VCaP (cell line): ENCODE measurements at regions not wholly inside any gene's neighbourhood (a gene's known extent, or its start where the extent isn't known, plus 50 kb on each side); places are given as distances from the start of the nearest gene placed in this dataset.

Source experiments
- H3K27ac ChIP-seq: fragments of 450-650 bp; 2 replicates; pipeline ENCODE4 v1.5.1; 2017
- CTCF ChIP-seq: fragments of 450-650 bp; conservative IDR thresholded peaks from 2 replicates; pipeline ENCODE4 v1.5.1; 2017; ENCODE audit warnings: mild to moderate bottlenecking, moderate library complexity

GRCh38 chr9:81289622-81290021, 399.7 kb downstream of the TLE1 start:
- TF ChIP-seq CTCF = no peak
- H3K27ac ChIP-seq = no peak overlapping the region

GRCh38 chr9:81268048-81268447, 421.3 kb downstream of the TLE1 start:
- TF ChIP-seq CTCF = no peak
- H3K27ac ChIP-seq = no peak overlapping the region

- no peak for TF ChIP-seq CTCF
- no peak overlapping the region for H3K27ac ChIP-seq
These were observed 422.7 kb downstream of the TLE1 start for GRCh38 chr9:81266674-81267073.

- TF ChIP-seq CTCF = no peak
These were observed 423.3 kb downstream of the TLE1 start for GRCh38 chr9:81266086-81266485.

GRCh38 chr9:81264516-81264915, 424.8 kb downstream of the TLE1 start:
- H3K27ac ChIP-seq = no peak overlapping the region
- no peak for TF ChIP-seq CTCF

More at GRCh38 chr9:81266086-81266485, 423.3 kb downstream of the TLE1 start:
- no peak overlapping the region for H3K27ac ChIP-seq

- H3K27ac ChIP-seq = no peak overlapping the region
- no peak for TF ChIP-seq CTCF
These were observed 429.5 kb downstream of the TLE1 start for GRCh38 chr9:81259896-81260295.

- no peak overlapping the region for H3K27ac ChIP-seq
- no peak for TF ChIP-seq CTCF
These were observed 433.0 kb downstream of the TLE1 start for GRCh38 chr9:81256368-81256767.

GRCh38 chr9:81250606-81251005, 438.7 kb downstream of the TLE1 start:
- TF ChIP-seq CTCF = no peak
- no peak overlapping the region for H3K27ac ChIP-seq
